ENCODE measurements at regions not wholly inside any gene's neighbourhood (a gene's known extent, or its start where the extent isn't known, plus 50 kb on each side); places are given as distances from the start of the nearest gene placed in this dataset.

- Histone ChIP-seq H3K79me1 (ENCODE audit: low read depth, low read length) (no peaks in the 10 kb centered on the region), H2AFZ (ENCODE audit: low read length) (no peak overlapping the region), H3K14ac (ENCODE audit: insufficient read length) (no peak overlapping the region), H4K5ac (ENCODE audit: insufficient read length, low read depth, low read length) (no peak overlapping the region), H2BK120ac (replicated peaks; ENCODE audit: low read depth, low read length) (no peak overlapping the region), H2BK20ac (ENCODE audit: low read length) (no peak overlapping the region), H2BK5ac (ENCODE audit: low read depth, low read length) (no peak overlapping the region), H4K91ac (replicated peaks; ENCODE audit: insufficient read length, low read length) (no peak overlapping the region), H3K4ac (replicated peaks; ENCODE audit: insufficient read length, low read depth, low read length) (no peak overlapping the region), H3K4me1 (replicated peaks in 1 of 4; ENCODE audit: control insufficient read depth in 3 of 4, insufficient read depth in 4 of 4, low read length in 3 of 4) (no peaks in the 10 kb centered on the region), H3K23me2 (ENCODE audit: low read depth, low read length) (no peaks in the 10 kb centered on the region), H3K4me2 (ENCODE audit: insufficient read depth in 1 of 2, low read depth in 2 of 2, low read length in 2 of 2) (no peak overlapping the region), H4K8ac (ENCODE audit: extremely low read depth, insufficient read depth, low read length) (no peak overlapping the region), H2BK12ac (ENCODE audit: low read depth, low read length) (no peak overlapping the region), H3K36me3 (ENCODE audit: control insufficient read depth in 2 of 4, insufficient read depth in 4 of 4, low read length in 3 of 4) (no peaks in the 10 kb centered on the region), H4K20me1 (replicated peaks in 1 of 2; ENCODE audit: control insufficient read depth in 1 of 2, insufficient read depth in 2 of 2, low read length in 2 of 2) (no peaks in the 10 kb centered on the region), H2AK5ac (ENCODE audit: low read depth, low read length) (no peak overlapping the region), H3K9me3 (ENCODE audit: insufficient read depth in 2 of 2, low read depth in 1 of 2, low read length in 1 of 2) (peaks cover 11 to 15% of the 10 kb centered on the region in 2 experiments; a peak in 3 of 4 replicates), H3K4me3 (ENCODE audit: extremely low read depth in 1 of 4, insufficient read depth in 2 of 4, low read depth in 3 of 4, low read length in 4 of 4) (no peak overlapping the region), H3K23ac (ENCODE audit: insufficient read length) (no peak overlapping the region), H3K79me2 (ENCODE audit: control insufficient read depth in 1 of 2, insufficient read depth in 2 of 2, low read length in 2 of 2) (no peaks in the 10 kb centered on the region), H3K27ac (ENCODE audit: low read depth, low read length) (no peak overlapping the region), H3K9ac (replicated peaks in 1 of 4; ENCODE audit: extremely low read depth in 1 of 4, low read depth in 3 of 4, low read length in 3 of 4) (no peak overlapping the region), H3K56ac (replicated peaks; ENCODE audit: insufficient read length, low read depth, low read length) (no peak overlapping the region), H3K27me3 (replicated peaks in 1 of 4; ENCODE audit: control insufficient read depth in 3 of 4, extremely low read depth in 1 of 4, insufficient read depth in 3 of 4, low read length in 3 of 4) (no peaks in the 10 kb centered on the region), H3K18ac (ENCODE audit: extremely low read depth, low read length) (no peak overlapping the region), H2BK15ac (ENCODE audit: low read length) (no peak overlapping the region)
- TF ChIP-seq POLR2A (IDR thresholded peaks at IDR 0.05; ENCODE audit: control extremely low read depth in 1 of 2, low read depth in 2 of 2, low read length in 2 of 2), result no peak
- no peak for TF ChIP-seq CHD2 (IDR thresholded peaks at IDR 0.05; ENCODE audit: low read length)
- TF ChIP-seq RBBP5 (IDR thresholded peaks at IDR 0.05; ENCODE audit: borderline replicate concordance, low read depth, low read length), result no peak
- TF ChIP-seq, protein P1, sequence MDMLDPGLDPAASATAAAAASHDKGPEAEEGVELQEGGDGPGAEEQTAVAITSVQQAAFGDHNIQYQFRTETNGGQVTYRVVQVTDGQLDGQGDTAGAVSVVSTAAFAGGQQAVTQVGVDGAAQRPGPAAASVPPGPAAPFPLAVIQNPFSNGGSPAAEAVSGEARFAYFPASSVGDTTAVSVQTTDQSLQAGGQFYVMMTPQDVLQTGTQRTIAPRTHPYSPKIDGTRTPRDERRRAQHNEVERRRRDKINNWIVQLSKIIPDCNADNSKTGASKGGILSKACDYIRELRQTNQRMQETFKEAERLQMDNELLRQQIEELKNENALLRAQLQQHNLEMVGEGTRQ (IDR thresholded peaks at IDR 0.05; ENCODE audit: low read length), result no peak
- TF ChIP-seq TAF1 (IDR thresholded peaks at IDR 0.05; ENCODE audit: low read depth, low read length), result no peak
- ChIA-PET CTCF (ENCODE audit: partially characterized antibody) (no interaction called here), POLR2A (ENCODE audit: partially characterized antibody) (no interaction called here)
- 93% methylated on average over 1 of the region's 1 CpG; no CpG with 5 or more reads in 1 of the 2 experiments for WGBS, 2 experiments (ENCODE audit: extremely low coverage in 1 of 2, insufficient coverage in 1 of 2, insufficient read length in 1 of 2, insufficient replicate concordance in 2 of 2, low coverage in 1 of 2, low lambda C conversion rate in 2 of 2, missing lambda C conversion rate in 1 of 2)
- FAIRE-seq (no peak), DNase-seq (ENCODE audit: low read depth in 1 of 2, low spot score in 2 of 2) (no peak)
Measured at GRCh38 chr2:134039912-134040581, 213.8 kb upstream of the MGAT5 start.

Data from H1 (cell line).